ENCODE measurements at regions not wholly inside any gene's neighbourhood (a gene's known extent, or its start where the extent isn't known, plus 50 kb on each side); places are given as distances from the start of the nearest gene placed in this dataset.

- H3K27ac ChIP-seq (ENCODE audit: low read length) = no peak overlapping the region
- H2AFZ ChIP-seq (ENCODE audit: low read depth, low read length) = no peak overlapping the region
- TF ChIP-seq, protein P1, sequence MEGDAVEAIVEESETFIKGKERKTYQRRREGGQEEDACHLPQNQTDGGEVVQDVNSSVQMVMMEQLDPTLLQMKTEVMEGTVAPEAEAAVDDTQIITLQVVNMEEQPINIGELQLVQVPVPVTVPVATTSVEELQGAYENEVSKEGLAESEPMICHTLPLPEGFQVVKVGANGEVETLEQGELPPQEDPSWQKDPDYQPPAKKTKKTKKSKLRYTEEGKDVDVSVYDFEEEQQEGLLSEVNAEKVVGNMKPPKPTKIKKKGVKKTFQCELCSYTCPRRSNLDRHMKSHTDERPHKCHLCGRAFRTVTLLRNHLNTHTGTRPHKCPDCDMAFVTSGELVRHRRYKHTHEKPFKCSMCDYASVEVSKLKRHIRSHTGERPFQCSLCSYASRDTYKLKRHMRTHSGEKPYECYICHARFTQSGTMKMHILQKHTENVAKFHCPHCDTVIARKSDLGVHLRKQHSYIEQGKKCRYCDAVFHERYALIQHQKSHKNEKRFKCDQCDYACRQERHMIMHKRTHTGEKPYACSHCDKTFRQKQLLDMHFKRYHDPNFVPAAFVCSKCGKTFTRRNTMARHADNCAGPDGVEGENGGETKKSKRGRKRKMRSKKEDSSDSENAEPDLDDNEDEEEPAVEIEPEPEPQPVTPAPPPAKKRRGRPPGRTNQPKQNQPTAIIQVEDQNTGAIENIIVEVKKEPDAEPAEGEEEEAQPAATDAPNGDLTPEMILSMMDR (IDR thresholded peaks at IDR 0.05; ENCODE audit: low read depth, low read length) = no peak
- TF ChIP-seq EZH2phosphoT487 (IDR thresholded peaks at IDR 0.05; ENCODE audit: low read depth) = no peak
Measured at GRCh38 chr15:53072077-53072476, 281.9 kb upstream of the ONECUT1 start.

DNA sequence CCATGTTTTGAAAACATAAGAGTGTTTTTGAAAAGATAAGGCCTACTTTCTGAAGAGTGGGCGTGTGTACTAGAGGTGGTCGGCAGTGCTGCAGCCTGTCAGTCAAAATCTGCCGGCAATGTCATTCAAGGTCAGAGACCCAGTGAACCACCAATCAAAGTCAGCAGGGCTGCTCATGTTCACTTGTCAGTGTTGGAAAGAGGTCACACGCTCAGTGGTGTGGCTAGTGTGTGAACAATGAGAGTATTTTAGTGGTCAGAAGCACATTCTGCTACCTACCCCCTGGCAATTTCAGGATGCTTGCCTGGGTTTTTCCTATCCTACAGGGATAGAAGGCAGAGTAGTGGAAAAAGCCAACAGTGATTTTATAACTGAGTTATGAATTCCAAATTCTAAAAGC lies 278.5 kb upstream of the ONECUT1 start:
- H3K27me3 ChIP-seq (ENCODE audit: low read depth, low read length) = peaks cover 8% of the 10 kb centered on the region; the same call in 1 of the 2 replicates
- no peaks in the 10 kb centered on the region for H3K36me3 ChIP-seq (replicated peaks; ENCODE audit: low read depth, low read length)
- no peak overlapping the region for H2AFZ ChIP-seq (ENCODE audit: low read depth, low read length)
- no peaks in the 10 kb centered on the region for H3K4me1 ChIP-seq (ENCODE audit: low read length)
- no peaks in the 10 kb centered on the region for H3K9me3 ChIP-seq (ENCODE audit: insufficient read depth, low read length)
- 0 out of 2 replicates have a peak, but pooled peaks cover 4% of the 10 kb centered on the region for H4K20me1 ChIP-seq (ENCODE audit: insufficient read depth, low read length)
- no peak overlapping the region for H3K9ac ChIP-seq (ENCODE audit: low read length)
- no peak overlapping the region for H3K4me2 ChIP-seq (ENCODE audit: low read length)
- TF ChIP-seq, protein P1 (IDR thresholded peaks at IDR 0.05; ENCODE audit: low read depth, low read length) = no peak
- TF ChIP-seq EZH2phosphoT487 (IDR thresholded peaks at IDR 0.05; ENCODE audit: low read depth) = no peak
- no peaks in the 10 kb centered on the region for H3K79me2 ChIP-seq (ENCODE audit: low read length)
- no peak overlapping the region for H3K4me3 ChIP-seq (ENCODE audit: low read length)
- H3K27ac ChIP-seq (ENCODE audit: low read length) = no peak overlapping the region

More at GRCh38 chr15:53072077-53072476, 281.9 kb upstream of the ONECUT1 start:
- Histone ChIP-seq H3K36me3 (replicated peaks; ENCODE audit: low read depth, low read length) (no peaks in the 10 kb centered on the region), H3K4me3 (ENCODE audit: low read length) (no peak overlapping the region), H3K4me1 (ENCODE audit: low read length) (no peaks in the 10 kb centered on the region), H3K9ac (ENCODE audit: low read length) (no peak overlapping the region), H3K9me3 (ENCODE audit: insufficient read depth, low read length) (no peaks in the 10 kb centered on the region), H3K4me2 (ENCODE audit: low read length) (no peak overlapping the region), H4K20me1 (ENCODE audit: insufficient read depth, low read length) (0 out of 2 replicates have a peak, but pooled peaks cover 4% of the 10 kb centered on the region), H3K79me2 (ENCODE audit: low read length) (no peaks in the 10 kb centered on the region), H3K27me3 (ENCODE audit: low read depth, low read length) (peaks cover 6% of the 10 kb centered on the region; the same call in 1 of the 2 replicates)

DNA sequence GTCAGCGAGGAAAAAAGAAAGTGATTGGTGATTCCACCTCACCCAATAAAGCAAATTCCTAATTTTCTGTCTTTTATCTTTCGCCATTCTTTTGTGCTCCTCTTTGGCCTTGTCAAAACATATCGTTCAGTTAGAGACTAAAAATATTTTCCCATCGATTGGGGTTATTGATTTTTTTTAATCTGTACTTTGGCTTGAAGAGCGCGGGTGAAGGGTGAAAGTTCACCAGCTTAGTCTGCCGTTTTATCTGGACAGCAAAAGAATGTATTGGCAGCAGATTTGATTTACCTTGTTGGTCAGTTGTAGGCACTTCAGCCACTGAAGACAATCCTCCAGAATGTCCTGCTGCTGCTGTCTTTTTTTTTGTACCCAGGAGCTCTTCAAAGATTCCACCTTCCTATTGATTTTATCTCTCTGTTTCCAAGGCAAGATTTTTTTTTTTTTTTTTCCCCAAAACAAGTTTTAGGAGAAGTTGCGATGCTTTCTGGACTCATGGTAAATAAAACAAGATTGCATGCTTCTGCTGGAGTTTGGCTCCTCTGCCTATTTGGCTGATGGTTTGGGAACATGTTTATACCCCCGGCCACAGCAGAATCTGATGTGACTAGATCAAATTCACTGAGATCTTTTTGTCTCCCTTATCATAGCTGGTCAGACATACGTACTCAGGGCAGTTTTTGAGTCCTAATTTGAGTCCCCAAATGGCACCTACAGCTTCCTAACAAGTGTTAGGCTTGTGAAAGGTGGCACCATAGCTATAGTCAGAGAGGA lies 269.3 kb upstream of the ONECUT1 start:
- Histone ChIP-seq H3K27ac (ENCODE audit: low read length) (no peak overlapping the region), H3K9ac (ENCODE audit: low read length) (no peak overlapping the region)

GRCh38 chr15:53046153-53046790 lies 256.1 kb upstream of the ONECUT1 start:
- no peaks in the 10 kb centered on the region for H3K4me1 ChIP-seq (ENCODE audit: low read length)

More for the DNA sequence above, 269.3 kb upstream of the ONECUT1 start:
- Histone ChIP-seq H3K4me3 (ENCODE audit: low read length) (no peak overlapping the region), H3K9me3 (ENCODE audit: insufficient read depth, low read length) (no peaks in the 10 kb centered on the region), H4K20me1 (ENCODE audit: insufficient read depth, low read length) (no peaks in the 10 kb centered on the region), H3K27me3 (ENCODE audit: low read depth, low read length) (no peaks in the 10 kb centered on the region), H3K36me3 (replicated peaks; ENCODE audit: low read depth, low read length) (no peaks in the 10 kb centered on the region), H3K79me2 (ENCODE audit: low read length) (no peaks in the 10 kb centered on the region), H3K4me1 (ENCODE audit: low read length) (no peaks in the 10 kb centered on the region), H2AFZ (ENCODE audit: low read depth, low read length) (no peak overlapping the region), H3K4me2 (ENCODE audit: low read length) (no peak overlapping the region)
- TF ChIP-seq, protein P1 (IDR thresholded peaks at IDR 0.05; ENCODE audit: low read depth, low read length) = no peak
- no peak for TF ChIP-seq EZH2phosphoT487 (IDR thresholded peaks at IDR 0.05; ENCODE audit: low read depth)

More at GRCh38 chr15:53046153-53046790, 256.1 kb upstream of the ONECUT1 start:
- no peaks in the 10 kb centered on the region for H4K20me1 ChIP-seq (ENCODE audit: insufficient read depth, low read length)
- H3K79me2 ChIP-seq (ENCODE audit: low read length) = no peaks in the 10 kb centered on the region
- TF ChIP-seq, protein P1 (IDR thresholded peaks at IDR 0.05; ENCODE audit: low read depth, low read length) = no peak
- no peak for TF ChIP-seq EZH2phosphoT487 (IDR thresholded peaks at IDR 0.05; ENCODE audit: low read depth)
- no peak overlapping the region for H3K27ac ChIP-seq (ENCODE audit: low read length)
- no peaks in the 10 kb centered on the region for H3K36me3 ChIP-seq (replicated peaks; ENCODE audit: low read depth, low read length)
- H2AFZ ChIP-seq (ENCODE audit: low read depth, low read length) = no peak overlapping the region
- H3K4me2 ChIP-seq (ENCODE audit: low read length) = no peak overlapping the region
- no peaks in the 10 kb centered on the region for H3K9me3 ChIP-seq (ENCODE audit: insufficient read depth, low read length)
- no peaks in the 10 kb centered on the region for H3K27me3 ChIP-seq (ENCODE audit: low read depth, low read length)
- no peak overlapping the region for H3K4me3 ChIP-seq (ENCODE audit: low read length)
- no peak overlapping the region for H3K9ac ChIP-seq (ENCODE audit: low read length)
